SK-N-SH treated with all-trans-retinoic acid at 6 μM for 48 hours (cell line): ENCODE measurements at regions not wholly inside any gene's neighbourhood (a gene's known extent, or its start where the extent isn't known, plus 50 kb on each side); places are given as distances from the start of the nearest gene placed in this dataset.

Experiments
- ATAC-seq: fragments of 200-7000 bp; cut with Tn5 transposase; 3 replicates; pipeline ENCODE4 v1.9.1; 2020; ENCODE audit warnings: mild to moderate bottlenecking, moderate library complexity
- BACH2 ChIP-seq: fragments of 250-450 bp; sonication (Bioruptor Pico); IDR thresholded peaks from 2 replicates; pipeline ENCODE4 v1.9.0; 2021; ENCODE audit warnings: mild to moderate bottlenecking, borderline replicate concordance
- CSDC2 ChIP-seq: fragments of 250-450 bp; sonication (Bioruptor Pico); IDR thresholded peaks from 2 replicates; pipeline ENCODE4 v1.5.0; 2020; ENCODE audit warnings: mild to moderate bottlenecking, moderate library complexity
- ESRRG ChIP-seq: fragments of 250-450 bp; sonication (Bioruptor Pico); IDR thresholded peaks from 2 replicates; pipeline ENCODE4 v1.6.1; 2021; ENCODE audit warnings: mild to moderate bottlenecking
- GLIS3 ChIP-seq: fragments of 250-450 bp; sonication (Bioruptor Pico); IDR thresholded peaks from 2 replicates; pipeline ENCODE4 v1.5.0; 2020; ENCODE audit warnings: mild to moderate bottlenecking, moderate library complexity
- OSR1 ChIP-seq: fragments of 250-450 bp; sonication (Bioruptor Pico); IDR thresholded peaks from 2 replicates; pipeline ENCODE4 v1.8.0; 2022; ENCODE audit warnings: moderate library complexity, mild to moderate bottlenecking, inconsistent platforms
- PPARA ChIP-seq: fragments of 250-450 bp; sonication (Bioruptor Pico); IDR thresholded peaks from 2 replicates; pipeline ENCODE4 v1.5.0; 2020; ENCODE audit warnings: mild to moderate bottlenecking, borderline replicate concordance
- RARB ChIP-seq: fragments of 250-450 bp; sonication (Bioruptor Pico); IDR thresholded peaks from 2 replicates; pipeline ENCODE4 v1.8.0; 2021; ENCODE audit warnings: mild to moderate bottlenecking, moderate library complexity
- SNAI2 ChIP-seq: fragments of 250-450 bp; sonication (Bioruptor Pico); IDR thresholded peaks from 2 replicates; pipeline ENCODE4 v1.5.0; 2020; ENCODE audit warnings: mild to moderate bottlenecking, moderate library complexity
- TCF4 ChIP-seq: fragments of 250-450 bp; sonication (Bioruptor Pico); IDR thresholded peaks from 2 replicates; pipeline ENCODE4 v1.8.0; 2021; ENCODE audit warnings: mild to moderate bottlenecking, moderate library complexity, borderline replicate concordance
- TOX ChIP-seq: fragments of 250-450 bp; sonication (Bioruptor Pico); IDR thresholded peaks from 2 replicates; pipeline ENCODE4 v1.8.0; 2021; ENCODE audit warnings: mild to moderate bottlenecking, moderate library complexity, borderline replicate concordance
- ZC3H10 ChIP-seq: fragments of 250-450 bp; sonication (Bioruptor Pico); IDR thresholded peaks from 2 replicates; pipeline ENCODE4 v1.5.1; 2021; ENCODE audit warnings: mild to moderate bottlenecking, moderate library complexity
- ZFP3 ChIP-seq: fragments of 250-450 bp; sonication (Bioruptor Pico); IDR thresholded peaks from 2 replicates; pipeline ENCODE4 v1.5.0; 2020; ENCODE audit warnings: mild to moderate bottlenecking, moderate library complexity
- ZFP30 ChIP-seq: fragments of 450-650 bp; formaldehyde crosslinking; IDR thresholded peaks from 2 replicates; pipeline ENCODE4 v1.5.0; 2022; ENCODE audit warnings: mild to moderate bottlenecking, moderate library complexity
- ZNF70 ChIP-seq: fragments of 450-650 bp; formaldehyde crosslinking; IDR thresholded peaks from 2 replicates; pipeline ENCODE4 v1.5.0; 2020; ENCODE audit warnings: mild to moderate bottlenecking, moderate library complexity
- ZNF8 ChIP-seq: fragments of 450-650 bp; formaldehyde crosslinking; IDR thresholded peaks from 2 replicates; pipeline ENCODE4 v1.5.0; 2020; ENCODE audit warnings: mild to moderate bottlenecking, moderate library complexity
- TF ChIP-seq, protein P1 (sequence below): fragments of 250-450 bp; sonication (Bioruptor Pico); IDR thresholded peaks from 2 replicates; pipeline ENCODE4 v1.5.0; 2020; ENCODE audit warnings: mild to moderate bottlenecking, moderate library complexity
- TF ChIP-seq, protein P2 (sequence below): fragments of 250-450 bp; sonication (Bioruptor Pico); IDR thresholded peaks from 2 replicates; pipeline ENCODE4 v1.5.1; 2020; ENCODE audit warnings: low read depth, mild to moderate bottlenecking, moderate library complexity
- TF ChIP-seq, protein P3 (sequence below): fragments of 250-450 bp; sonication (Bioruptor Pico); IDR thresholded peaks from 2 replicates; pipeline ENCODE4 v1.8.0; 2020; ENCODE audit warnings: mild to moderate bottlenecking, moderate library complexity, borderline replicate concordance

DNA sequence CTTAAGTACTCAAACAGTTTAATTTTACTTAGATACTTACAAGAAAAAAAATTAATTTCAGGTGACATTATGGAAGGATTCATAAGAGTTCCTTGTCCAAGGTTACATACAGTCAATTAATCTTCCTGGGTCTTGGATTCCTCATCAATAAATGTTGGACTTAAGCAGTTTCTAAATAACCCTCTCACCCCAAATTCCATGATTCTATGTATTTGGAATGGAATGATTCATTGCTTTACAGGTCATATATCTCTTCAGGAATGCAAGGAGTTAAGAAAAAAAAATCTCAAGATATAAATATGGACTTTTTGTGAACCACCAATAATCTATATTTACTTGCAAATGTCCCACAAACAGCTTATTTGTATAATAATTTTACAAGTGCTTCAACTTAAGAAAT, 84.2 kb upstream of the BMP4 start (continued):
- TF ChIP-seq, protein P1, sequence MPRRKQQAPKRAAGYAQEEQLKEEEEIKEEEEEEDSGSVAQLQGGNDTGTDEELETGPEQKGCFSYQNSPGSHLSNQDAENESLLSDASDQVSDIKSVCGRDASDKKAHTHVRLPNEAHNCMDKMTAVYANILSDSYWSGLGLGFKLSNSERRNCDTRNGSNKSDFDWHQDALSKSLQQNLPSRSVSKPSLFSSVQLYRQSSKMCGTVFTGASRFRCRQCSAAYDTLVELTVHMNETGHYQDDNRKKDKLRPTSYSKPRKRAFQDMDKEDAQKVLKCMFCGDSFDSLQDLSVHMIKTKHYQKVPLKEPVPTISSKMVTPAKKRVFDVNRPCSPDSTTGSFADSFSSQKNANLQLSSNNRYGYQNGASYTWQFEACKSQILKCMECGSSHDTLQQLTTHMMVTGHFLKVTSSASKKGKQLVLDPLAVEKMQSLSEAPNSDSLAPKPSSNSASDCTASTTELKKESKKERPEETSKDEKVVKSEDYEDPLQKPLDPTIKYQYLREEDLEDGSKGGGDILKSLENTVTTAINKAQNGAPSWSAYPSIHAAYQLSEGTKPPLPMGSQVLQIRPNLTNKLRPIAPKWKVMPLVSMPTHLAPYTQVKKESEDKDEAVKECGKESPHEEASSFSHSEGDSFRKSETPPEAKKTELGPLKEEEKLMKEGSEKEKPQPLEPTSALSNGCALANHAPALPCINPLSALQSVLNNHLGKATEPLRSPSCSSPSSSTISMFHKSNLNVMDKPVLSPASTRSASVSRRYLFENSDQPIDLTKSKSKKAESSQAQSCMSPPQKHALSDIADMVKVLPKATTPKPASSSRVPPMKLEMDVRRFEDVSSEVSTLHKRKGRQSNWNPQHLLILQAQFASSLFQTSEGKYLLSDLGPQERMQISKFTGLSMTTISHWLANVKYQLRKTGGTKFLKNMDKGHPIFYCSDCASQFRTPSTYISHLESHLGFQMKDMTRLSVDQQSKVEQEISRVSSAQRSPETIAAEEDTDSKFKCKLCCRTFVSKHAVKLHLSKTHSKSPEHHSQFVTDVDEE = no peak
- TF ChIP-seq OSR1 (no peak), GLIS3 (CRISPR knock-in tag) (no peak), TOX (CRISPR knock-in tag) (no peak)

DNA sequence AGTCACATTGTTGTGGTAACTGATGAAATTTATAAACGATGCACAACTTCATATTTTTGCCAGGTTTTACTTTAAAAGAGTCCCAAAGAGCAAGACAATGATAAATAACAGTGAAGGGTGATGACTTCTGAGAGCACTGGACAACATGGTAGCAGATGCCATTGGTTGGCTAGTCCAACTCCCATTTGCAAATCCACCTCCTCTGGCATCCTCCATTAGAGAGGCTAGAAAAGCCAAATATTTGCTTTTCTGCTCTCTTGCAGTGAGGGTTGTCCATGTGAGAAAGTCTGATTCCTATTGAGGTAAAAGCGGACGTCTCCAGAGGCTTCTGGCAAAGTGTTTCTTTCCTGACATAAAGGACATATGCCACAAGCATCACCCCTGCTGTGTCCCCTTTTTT, 89.6 kb upstream of the BMP4 start:
- TF ChIP-seq GLIS3 (CRISPR knock-in tag) (no peak), TOX (CRISPR knock-in tag) (no peak), CSDC2 (CRISPR knock-in tag) (no peak), PPARA (CRISPR knock-in tag) (no peak), OSR1 (no peak), BACH2 (CRISPR knock-in tag) (no peak), ZNF8 (CRISPR knock-in tag) (no peak), ZFP30 (CRISPR knock-in tag) (no peak), ZNF70 (CRISPR knock-in tag) (no peak)
- no peak for ATAC-seq

DNA sequence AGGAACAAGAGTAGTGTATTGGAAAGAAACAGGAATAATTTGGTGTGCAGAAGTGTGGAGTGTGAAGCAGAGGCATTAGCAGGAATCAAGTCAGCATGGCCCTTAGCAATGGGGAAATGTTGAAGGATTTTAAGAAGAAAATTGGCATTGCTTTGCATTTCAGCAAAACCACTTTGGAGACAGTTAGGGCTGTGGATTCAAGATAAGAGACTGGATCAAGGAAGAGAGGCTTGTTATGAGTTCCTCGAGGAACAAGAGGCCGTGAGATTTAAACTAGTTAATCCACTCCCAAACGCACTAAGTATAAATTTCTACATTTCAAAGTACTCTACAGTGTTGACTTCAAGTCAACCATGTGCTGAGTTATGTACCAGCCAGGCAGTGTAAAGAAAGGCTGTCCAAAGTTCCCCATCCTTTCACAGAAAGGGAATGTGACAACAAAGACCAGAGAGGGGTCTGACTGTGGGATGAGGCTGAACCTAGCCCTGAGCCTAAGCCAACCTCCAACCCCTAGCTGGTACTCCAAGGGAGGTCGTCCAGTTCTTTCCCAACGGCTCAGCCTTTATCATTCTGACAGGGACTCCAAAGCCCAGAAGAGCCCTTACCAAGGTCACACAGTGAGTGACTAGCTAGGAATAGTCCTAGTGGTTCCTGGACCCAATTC, 91.2 kb upstream of the BMP4 start:
- ATAC-seq = no peak
- no peak for TF ChIP-seq ZNF70 (CRISPR knock-in tag)
- no peak for TF ChIP-seq ZNF8 (CRISPR knock-in tag)
- TF ChIP-seq ESRRG (CRISPR knock-in tag) = no peak
- TF ChIP-seq SNAI2 (CRISPR knock-in tag) = no peak
- no peak for TF ChIP-seq ZC3H10
- TF ChIP-seq, protein P2, sequence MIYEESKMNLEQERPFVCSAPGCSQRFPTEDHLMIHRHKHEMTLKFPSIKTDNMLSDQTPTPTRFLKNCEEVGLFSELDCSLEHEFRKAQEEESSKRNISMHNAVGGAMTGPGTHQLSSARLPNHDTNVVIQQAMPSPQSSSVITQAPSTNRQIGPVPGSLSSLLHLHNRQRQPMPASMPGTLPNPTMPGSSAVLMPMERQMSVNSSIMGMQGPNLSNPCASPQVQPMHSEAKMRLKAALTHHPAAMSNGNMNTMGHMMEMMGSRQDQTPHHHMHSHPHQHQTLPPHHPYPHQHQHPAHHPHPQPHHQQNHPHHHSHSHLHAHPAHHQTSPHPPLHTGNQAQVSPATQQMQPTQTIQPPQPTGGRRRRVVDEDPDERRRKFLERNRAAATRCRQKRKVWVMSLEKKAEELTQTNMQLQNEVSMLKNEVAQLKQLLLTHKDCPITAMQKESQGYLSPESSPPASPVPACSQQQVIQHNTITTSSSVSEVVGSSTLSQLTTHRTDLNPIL = no peak
- TF ChIP-seq BACH2 (CRISPR knock-in tag) = no peak
- no peak for TF ChIP-seq TCF4 (CRISPR knock-in tag)
- TF ChIP-seq OSR1 = no peak
- TF ChIP-seq GLIS3 (CRISPR knock-in tag) = no peak
- TF ChIP-seq, protein P1 = no peak
- TF ChIP-seq ZFP30 (CRISPR knock-in tag) = no peak
- no peak for TF ChIP-seq ZFP3 (CRISPR knock-in tag)

DNA sequence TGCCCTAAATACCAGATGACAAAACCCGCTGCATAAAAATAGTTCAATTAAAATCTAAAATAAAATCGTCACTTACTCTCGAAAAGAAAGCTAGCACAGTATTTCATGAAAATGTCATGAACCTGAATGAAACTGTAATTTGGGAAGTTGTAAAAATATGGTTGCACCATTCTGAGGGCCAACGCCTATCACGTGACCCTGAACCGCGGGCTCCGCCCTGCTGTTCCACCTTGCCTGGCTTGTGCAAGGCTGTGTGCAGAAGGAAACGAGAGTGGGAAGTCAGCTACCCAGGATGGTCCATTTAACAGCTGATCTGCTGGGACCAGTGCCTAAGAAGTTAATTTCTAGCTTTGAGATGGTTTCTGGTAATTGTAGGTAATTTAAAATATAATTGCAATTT, 91.7 kb upstream of the BMP4 start:
- ATAC-seq = no peak
- TF ChIP-seq SNAI2 (CRISPR knock-in tag) (no peak), ZNF70 (CRISPR knock-in tag) (no peak), TOX (CRISPR knock-in tag) (no peak), RARB (CRISPR knock-in tag) (no peak), ZFP3 (CRISPR knock-in tag) (no peak)
- TF ChIP-seq, protein P3, sequence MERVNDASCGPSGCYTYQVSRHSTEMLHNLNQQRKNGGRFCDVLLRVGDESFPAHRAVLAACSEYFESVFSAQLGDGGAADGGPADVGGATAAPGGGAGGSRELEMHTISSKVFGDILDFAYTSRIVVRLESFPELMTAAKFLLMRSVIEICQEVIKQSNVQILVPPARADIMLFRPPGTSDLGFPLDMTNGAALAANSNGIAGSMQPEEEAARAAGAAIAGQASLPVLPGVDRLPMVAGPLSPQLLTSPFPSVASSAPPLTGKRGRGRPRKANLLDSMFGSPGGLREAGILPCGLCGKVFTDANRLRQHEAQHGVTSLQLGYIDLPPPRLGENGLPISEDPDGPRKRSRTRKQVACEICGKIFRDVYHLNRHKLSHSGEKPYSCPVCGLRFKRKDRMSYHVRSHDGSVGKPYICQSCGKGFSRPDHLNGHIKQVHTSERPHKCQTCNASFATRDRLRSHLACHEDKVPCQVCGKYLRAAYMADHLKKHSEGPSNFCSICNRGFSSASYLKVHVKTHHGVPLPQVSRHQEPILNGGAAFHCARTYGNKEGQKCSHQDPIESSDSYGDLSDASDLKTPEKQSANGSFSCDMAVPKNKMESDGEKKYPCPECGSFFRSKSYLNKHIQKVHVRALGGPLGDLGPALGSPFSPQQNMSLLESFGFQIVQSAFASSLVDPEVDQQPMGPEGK (CRISPR knock-in tag) = no peak
- TF ChIP-seq, all 23 proteins: peak for 0
